HL-60 (cell line): ENCODE measurements at regions not wholly inside any gene's neighbourhood (a gene's known extent, or its start where the extent isn't known, plus 50 kb on each side); places are given as distances from the start of the nearest gene placed in this dataset.
"Not testable (repeated sequence)": the region's sequence is repeated elsewhere in the genome, so short reads cannot be mapped to it uniquely, and the experiment has no call there.

Experiments
- DNase-seq, 2 experiments: peaks; one replicate each; pipeline ENCODE4 v3.0.0-alpha.2; 2010 to 2020; ENCODE audit warnings: low read depth in 1 of 2, low spot score in 1 of 2
- H3K27ac ChIP-seq: fragments of 250-450 bp; sonication (Bioruptor Pico); replicated peaks from 2 replicates; pipeline ENCODE4 v1.5.1; 2020; ENCODE audit warnings: mild to moderate bottlenecking, moderate library complexity
- H3K27me3 ChIP-seq: fragments of 250-450 bp; sonication (Bioruptor Pico); 2 replicates; pipeline ENCODE4 v1.5.1; 2021; ENCODE audit warnings: mild to moderate bottlenecking, moderate library complexity; ENCODE audit not compliant: insufficient read depth, poor library complexity, severe bottlenecking
- H3K4me3 ChIP-seq: replicated peaks from 2 replicates; pipeline ENCODE4 v1.5.1; 2011; ENCODE audit warnings: mild to moderate bottlenecking, control low read depth, low read length; ENCODE audit not compliant: insufficient read depth
- GABPA ChIP-seq: IDR thresholded peaks from 2 replicates; pipeline ENCODE4 v1.6.1; 2012; ENCODE audit warnings: low read depth
- POLR2AphosphoS5 ChIP-seq: IDR thresholded peaks from 2 replicates; pipeline ENCODE4 v1.6.1; 2012; ENCODE audit warnings: low read depth
- REST ChIP-seq: IDR thresholded peaks from 2 replicates; pipeline ENCODE4 v1.6.1; 2012; ENCODE audit warnings: low read depth; ENCODE audit not compliant: insufficient replicate concordance
- SPI1 ChIP-seq: IDR thresholded peaks from 2 replicates; pipeline ENCODE4 v1.6.1; 2012; ENCODE audit warnings: low read depth, mild to moderate bottlenecking, borderline replicate concordance
- TF ChIP-seq, protein P1 (sequence below): IDR thresholded peaks from one replicate; pipeline ENCODE4 v1.5.1; 2011; ENCODE audit warnings: low read length, control low read depth, inconsistent platforms; ENCODE audit not compliant: insufficient read depth

- no peak overlapping the region for H3K4me3 ChIP-seq
- no peaks in the 10 kb centered on the region for H3K27me3 ChIP-seq
- no peak overlapping the region for H3K27ac ChIP-seq
- TF ChIP-seq, protein P1, sequence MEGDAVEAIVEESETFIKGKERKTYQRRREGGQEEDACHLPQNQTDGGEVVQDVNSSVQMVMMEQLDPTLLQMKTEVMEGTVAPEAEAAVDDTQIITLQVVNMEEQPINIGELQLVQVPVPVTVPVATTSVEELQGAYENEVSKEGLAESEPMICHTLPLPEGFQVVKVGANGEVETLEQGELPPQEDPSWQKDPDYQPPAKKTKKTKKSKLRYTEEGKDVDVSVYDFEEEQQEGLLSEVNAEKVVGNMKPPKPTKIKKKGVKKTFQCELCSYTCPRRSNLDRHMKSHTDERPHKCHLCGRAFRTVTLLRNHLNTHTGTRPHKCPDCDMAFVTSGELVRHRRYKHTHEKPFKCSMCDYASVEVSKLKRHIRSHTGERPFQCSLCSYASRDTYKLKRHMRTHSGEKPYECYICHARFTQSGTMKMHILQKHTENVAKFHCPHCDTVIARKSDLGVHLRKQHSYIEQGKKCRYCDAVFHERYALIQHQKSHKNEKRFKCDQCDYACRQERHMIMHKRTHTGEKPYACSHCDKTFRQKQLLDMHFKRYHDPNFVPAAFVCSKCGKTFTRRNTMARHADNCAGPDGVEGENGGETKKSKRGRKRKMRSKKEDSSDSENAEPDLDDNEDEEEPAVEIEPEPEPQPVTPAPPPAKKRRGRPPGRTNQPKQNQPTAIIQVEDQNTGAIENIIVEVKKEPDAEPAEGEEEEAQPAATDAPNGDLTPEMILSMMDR: no peak
- no peak for TF ChIP-seq SPI1
- TF ChIP-seq POLR2AphosphoS5: no peak
- TF ChIP-seq REST: no peak
- TF ChIP-seq GABPA: no peak
- DNase-seq: no peak
Measured at GRCh38 chr2:187618813-187619212, 64.6 kb upstream of the TFPI start.

GRCh38 chr2:187627153-187627552 is 72.9 kb upstream of the TFPI start:
- H3K27me3 ChIP-seq: no peaks in the 10 kb centered on the region
- no peak for TF ChIP-seq REST
- TF ChIP-seq GABPA: no peak
- no peak for TF ChIP-seq SPI1
- TF ChIP-seq, protein P1: no peak
- no peak for TF ChIP-seq POLR2AphosphoS5
- no peak overlapping the region for H3K4me3 ChIP-seq
- DNase-seq: no peak
- H3K27ac ChIP-seq: no peak overlapping the region

DNA sequence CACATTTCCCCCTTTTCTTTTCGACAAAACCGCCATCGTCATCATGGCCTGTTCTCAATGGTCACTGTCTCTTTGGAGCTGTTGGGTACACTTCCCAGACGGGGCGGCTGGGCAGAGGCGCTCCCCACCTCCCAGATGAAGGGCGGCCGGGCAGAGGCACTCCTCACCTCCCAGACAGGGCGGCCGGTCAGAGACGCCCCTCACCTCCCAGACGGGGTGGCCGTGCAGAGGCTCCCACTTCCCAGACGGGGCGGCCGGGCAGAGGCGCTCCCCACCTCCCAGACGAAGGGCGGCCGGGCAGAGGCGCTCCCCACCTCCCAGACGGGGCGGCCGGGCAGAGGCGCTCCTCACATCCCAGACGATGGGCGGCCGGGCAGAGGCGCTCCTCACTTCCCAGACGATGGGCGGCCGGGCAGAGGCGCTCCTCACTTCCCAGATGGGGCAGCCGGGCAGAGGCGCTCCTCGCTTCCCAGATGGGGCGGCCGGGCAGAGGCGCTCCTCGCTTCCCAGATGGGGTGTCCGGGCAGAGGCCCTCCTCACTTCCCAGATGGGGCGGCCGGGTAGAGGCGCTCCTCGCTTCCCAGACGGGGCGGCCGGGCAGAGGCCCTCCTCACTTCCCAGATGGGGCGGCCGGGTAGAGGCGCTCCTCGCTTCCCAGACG is 82.6 kb upstream of the TFPI start:
- not testable (repeated sequence) for H3K4me3 ChIP-seq, DNase-seq, H3K27me3 ChIP-seq, H3K27ac ChIP-seq

DNA sequence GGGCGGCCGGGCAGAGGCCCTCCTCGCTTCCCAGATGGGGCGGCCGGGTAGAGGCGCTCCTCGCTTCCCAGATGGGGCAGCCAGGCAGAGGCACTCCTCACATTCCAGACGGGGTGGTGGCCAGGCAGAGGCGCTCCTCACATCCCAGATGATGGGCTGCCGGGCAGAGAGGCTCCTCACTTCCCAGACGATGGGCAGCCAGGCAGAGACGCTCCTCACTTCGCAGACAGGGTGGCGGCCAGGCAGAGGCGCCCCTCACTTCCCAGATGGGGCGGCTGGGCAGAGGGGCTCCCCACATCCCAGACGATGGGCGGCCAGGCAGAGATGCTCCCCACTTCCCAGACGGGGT is 83.1 kb upstream of the TFPI start:
- H3K27ac ChIP-seq, H3K4me3 ChIP-seq, DNase-seq, H3K27me3 ChIP-seq: not testable (repeated sequence)

DNA sequence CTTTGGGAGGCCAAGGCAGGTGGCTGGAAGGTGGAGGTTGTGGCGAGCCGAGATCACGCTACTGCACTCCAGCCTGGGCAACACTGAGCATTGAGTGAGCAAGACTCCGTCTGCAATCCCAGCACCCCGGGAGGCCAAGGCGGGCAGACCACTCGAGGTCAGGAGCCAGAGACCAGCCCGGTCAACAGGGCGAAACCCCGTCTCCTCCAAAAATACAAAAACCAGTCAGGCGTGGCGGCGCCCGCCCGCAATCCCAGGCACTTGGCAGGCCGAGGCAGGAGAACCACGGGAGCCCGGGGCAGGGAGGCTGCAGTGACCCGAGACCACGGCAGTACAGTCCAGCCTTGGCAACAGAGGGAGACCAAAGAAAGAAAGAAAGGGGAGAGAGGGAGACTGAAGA is 83.5 kb upstream of the TFPI start:
- not testable (repeated sequence) for H3K4me3 ChIP-seq, H3K27me3 ChIP-seq, DNase-seq, H3K27ac ChIP-seq
